Kidney epithelial cell (primary cell): ENCODE measurements at regions not wholly inside any gene's neighbourhood (a gene's known extent, or its start where the extent isn't known, plus 50 kb on each side); places are given as distances from the start of the nearest gene placed in this dataset.

Experiments
- DNase-seq: peaks from one replicate; pipeline ENCODE4 v3.0.0-alpha.2; 2010; ENCODE audit warnings: low read depth
- H3K27me3 ChIP-seq: 2 replicates; pipeline ENCODE4 v1.6.0; 2011; ENCODE audit warnings: low read length; ENCODE audit not compliant: control insufficient read depth, insufficient read depth
- H3K36me3 ChIP-seq: 2 replicates; pipeline ENCODE4 v1.5.1; 2011; ENCODE audit warnings: low read length; ENCODE audit not compliant: control insufficient read depth, insufficient read depth
- H3K4me3 ChIP-seq: 2 replicates; pipeline ENCODE4 v1.5.1; 2011; ENCODE audit warnings: low read depth, mild to moderate bottlenecking, control low read depth, low read length
- TF ChIP-seq, protein P1 (sequence below): IDR thresholded peaks from 2 replicates; pipeline ENCODE4 v1.5.1; 2011; ENCODE audit warnings: mild to moderate bottlenecking, moderate library complexity, low read length, control low read depth, inconsistent platforms; ENCODE audit not compliant: insufficient read depth, poor library complexity, severe bottlenecking

DNA sequence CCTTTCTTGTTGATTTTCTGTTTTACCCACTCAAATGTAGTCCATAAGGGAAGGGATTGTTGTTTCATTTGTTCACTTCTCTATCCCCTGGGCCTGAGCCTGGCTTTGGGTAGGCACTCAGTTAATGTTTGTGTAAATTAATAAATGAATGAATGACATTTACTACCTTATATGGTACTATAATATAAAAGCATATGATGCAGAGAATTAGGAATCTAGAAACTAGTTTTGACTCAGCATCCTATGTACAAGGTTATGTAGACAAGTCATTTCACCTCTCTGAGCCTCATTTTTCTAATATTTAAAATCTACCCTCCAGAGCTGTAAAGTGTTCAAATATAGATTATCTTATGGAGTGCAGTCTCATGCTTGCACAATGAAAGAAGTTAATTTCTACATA, 68.9 kb upstream of the S1PR1 start:
- Histone ChIP-seq H3K4me3 (no peak overlapping the region), H3K27me3 (no peaks in the 10 kb centered on the region), H3K36me3 (no peaks in the 10 kb centered on the region)
- no peak for DNase-seq
- TF ChIP-seq, protein P1, sequence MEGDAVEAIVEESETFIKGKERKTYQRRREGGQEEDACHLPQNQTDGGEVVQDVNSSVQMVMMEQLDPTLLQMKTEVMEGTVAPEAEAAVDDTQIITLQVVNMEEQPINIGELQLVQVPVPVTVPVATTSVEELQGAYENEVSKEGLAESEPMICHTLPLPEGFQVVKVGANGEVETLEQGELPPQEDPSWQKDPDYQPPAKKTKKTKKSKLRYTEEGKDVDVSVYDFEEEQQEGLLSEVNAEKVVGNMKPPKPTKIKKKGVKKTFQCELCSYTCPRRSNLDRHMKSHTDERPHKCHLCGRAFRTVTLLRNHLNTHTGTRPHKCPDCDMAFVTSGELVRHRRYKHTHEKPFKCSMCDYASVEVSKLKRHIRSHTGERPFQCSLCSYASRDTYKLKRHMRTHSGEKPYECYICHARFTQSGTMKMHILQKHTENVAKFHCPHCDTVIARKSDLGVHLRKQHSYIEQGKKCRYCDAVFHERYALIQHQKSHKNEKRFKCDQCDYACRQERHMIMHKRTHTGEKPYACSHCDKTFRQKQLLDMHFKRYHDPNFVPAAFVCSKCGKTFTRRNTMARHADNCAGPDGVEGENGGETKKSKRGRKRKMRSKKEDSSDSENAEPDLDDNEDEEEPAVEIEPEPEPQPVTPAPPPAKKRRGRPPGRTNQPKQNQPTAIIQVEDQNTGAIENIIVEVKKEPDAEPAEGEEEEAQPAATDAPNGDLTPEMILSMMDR, result no peak

DNA sequence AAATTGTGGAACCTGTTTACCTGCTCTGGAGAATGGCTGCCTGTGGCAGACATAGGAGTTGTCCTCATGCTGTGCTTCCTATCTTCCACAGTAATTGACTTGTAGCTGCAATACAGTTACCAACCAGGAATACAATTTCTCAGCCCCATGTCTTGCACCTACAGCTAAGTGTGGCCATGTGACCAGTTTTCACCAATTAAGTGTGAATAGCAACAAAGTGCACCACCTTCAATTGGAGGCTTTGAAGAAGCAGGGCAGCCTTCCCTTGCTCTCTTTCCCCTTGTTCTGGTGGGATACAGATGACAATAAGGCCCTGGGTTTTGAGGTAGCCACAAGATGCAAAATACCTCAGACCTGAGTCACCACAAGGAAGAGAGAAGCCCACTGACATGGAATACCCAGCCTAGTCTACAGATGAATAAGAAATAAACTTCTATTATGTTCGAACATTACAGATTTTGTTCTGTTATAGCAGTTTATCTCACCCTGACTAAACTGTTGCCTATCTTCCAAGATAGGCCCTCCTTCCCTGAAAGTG, 70.2 kb upstream of the S1PR1 start:
- H3K27me3 ChIP-seq, result no peaks in the 10 kb centered on the region
- DNase-seq, result no peak
- TF ChIP-seq, protein P1, result no peak
- H3K36me3 ChIP-seq, result no peaks in the 10 kb centered on the region
- no peak overlapping the region for H3K4me3 ChIP-seq

DNA sequence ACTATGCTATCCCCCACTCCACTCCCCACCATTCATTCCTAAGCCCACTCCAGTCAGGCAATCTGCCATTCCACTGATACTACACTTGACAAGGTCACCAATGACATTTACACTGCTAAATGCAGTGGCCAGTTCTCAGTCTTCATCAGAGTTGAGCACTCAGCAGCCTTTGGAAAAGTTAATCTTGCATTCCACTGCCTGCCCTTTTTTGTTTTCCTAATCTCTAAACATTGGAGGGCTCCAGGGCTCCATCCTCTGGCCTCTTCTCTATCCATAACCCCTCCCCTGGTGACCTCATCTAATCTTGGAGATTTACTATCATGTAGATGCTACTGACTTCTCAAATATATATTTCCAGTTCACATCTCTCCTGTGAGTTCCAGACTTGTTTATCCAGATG, 70.9 kb upstream of the S1PR1 start:
- Histone ChIP-seq H3K4me3 (no peak overlapping the region), H3K27me3 (no peaks in the 10 kb centered on the region), H3K36me3 (no peaks in the 10 kb centered on the region)
- TF ChIP-seq, protein P1, result no peak
- no peak for DNase-seq

DNA sequence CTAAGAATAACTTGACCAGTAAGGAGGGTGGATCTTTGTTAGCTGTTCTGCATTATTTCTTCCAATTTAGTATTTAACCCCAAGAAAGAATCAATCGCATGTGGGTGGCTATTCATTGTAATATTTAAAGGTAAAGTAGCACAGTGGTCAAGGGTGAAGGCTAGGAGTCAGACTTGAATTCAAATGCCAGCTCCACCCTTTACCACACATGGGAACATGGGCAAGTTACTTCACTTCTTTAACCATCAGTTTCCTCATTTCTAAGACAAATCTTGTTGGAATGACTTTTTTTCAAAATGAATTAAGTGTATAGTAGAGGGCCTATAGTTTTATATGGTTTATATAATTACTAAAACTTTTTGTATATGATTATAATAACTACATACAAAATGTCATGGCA, 71.3 kb upstream of the S1PR1 start:
- no peaks in the 10 kb centered on the region for H3K36me3 ChIP-seq
- TF ChIP-seq, protein P1, result no peak
- H3K27me3 ChIP-seq, result no peaks in the 10 kb centered on the region
- DNase-seq, result no peak
- H3K4me3 ChIP-seq, result no peak overlapping the region

DNA sequence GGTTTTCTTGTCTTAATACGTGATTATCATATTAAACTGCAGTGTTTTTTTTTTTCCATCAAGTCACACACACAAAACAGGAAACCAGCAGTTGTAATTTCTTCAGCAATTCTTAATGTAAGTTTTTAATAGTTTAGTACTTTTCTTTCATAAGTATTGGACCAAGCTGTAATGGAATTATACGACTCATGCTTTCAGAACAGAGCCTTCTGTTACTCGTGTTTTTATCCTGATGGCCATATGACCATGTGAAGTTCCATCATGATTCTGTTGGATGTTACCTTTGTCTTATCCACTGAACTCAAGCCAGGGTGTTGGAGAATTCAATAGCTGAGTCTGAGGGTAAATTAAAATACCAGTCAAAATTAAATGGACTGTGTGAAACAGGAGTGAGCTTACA, 72.0 kb upstream of the S1PR1 start:
- TF ChIP-seq, protein P1, result no peak
- no peak overlapping the region for H3K4me3 ChIP-seq
- H3K36me3 ChIP-seq, result no peaks in the 10 kb centered on the region
- H3K27me3 ChIP-seq, result no peaks in the 10 kb centered on the region
- no peak for DNase-seq
